NCI-H1436 treated with DMSO at 0.1 percent for 48 hours (cell line): ENCODE measurements at regions not wholly inside any gene's neighbourhood (a gene's known extent, or its start where the extent isn't known, plus 50 kb on each side); places are given as distances from the start of the nearest gene placed in this dataset.

Experiments used
- DNase-seq: peaks from one replicate; lab custom pipeline; 2025; lab: John Stamatoyannopoulos, UW

- DNase-seq: no peak
These were observed 221.5 kb upstream of the NDST4 start for GRCh38 chr4:115334736-115335411.

GRCh38 chr4:115332078-115332477 lies 218.7 kb upstream of the NDST4 start:
- DNase-seq: no peak

GRCh38 chr4:115331241-115331640 lies 217.8 kb upstream of the NDST4 start:
- no peak for DNase-seq

GRCh38 chr4:115325836-115326235 lies 212.4 kb upstream of the NDST4 start:
- no peak for DNase-seq

GRCh38 chr4:115323106-115323707 lies 209.8 kb upstream of the NDST4 start:
- peak; percentile 93 for DNase-seq

- DNase-seq: no peak
These were observed 201.8 kb upstream of the NDST4 start for GRCh38 chr4:115315182-115315581.

GRCh38 chr4:115310641-115311040 lies 197.2 kb upstream of the NDST4 start:
- no peak for DNase-seq

GRCh38 chr4:115294717-115295116 lies 181.3 kb upstream of the NDST4 start:
- DNase-seq: no peak

- no peak for DNase-seq
These were observed 179.7 kb upstream of the NDST4 start for GRCh38 chr4:115293093-115293462.

- DNase-seq: no peak
These were observed 179.1 kb upstream of the NDST4 start for GRCh38 chr4:115292320-115293092.

GRCh38 chr4:115287426-115287825 lies 174.0 kb upstream of the NDST4 start:
- no peak for DNase-seq

- DNase-seq: no peak
These were observed 165.9 kb upstream of the NDST4 start for GRCh38 chr4:115279330-115279729.

- no peak for DNase-seq
These were observed 165.4 kb upstream of the NDST4 start for GRCh38 chr4:115278830-115279229.

GRCh38 chr4:115275615-115276014 lies 162.2 kb upstream of the NDST4 start:
- no peak for DNase-seq

- DNase-seq: no peak
These were observed 161.1 kb upstream of the NDST4 start for GRCh38 chr4:115274545-115274944.

- DNase-seq: no peak
These were observed 159.2 kb upstream of the NDST4 start for GRCh38 chr4:115272594-115272993.

GRCh38 chr4:115272185-115272584 lies 158.8 kb upstream of the NDST4 start:
- no peak for DNase-seq

- DNase-seq: no peak
These were observed 146.8 kb upstream of the NDST4 start for GRCh38 chr4:115260195-115260594.

GRCh38 chr4:115259642-115260041 lies 146.2 kb upstream of the NDST4 start:
- DNase-seq: no peak

GRCh38 chr4:115249808-115250207 lies 136.4 kb upstream of the NDST4 start:
- DNase-seq: no peak

- DNase-seq: peak; percentile 5
These were observed 121.1 kb upstream of the NDST4 start for GRCh38 chr4:115234405-115235093.

- no peak for DNase-seq
These were observed 120.2 kb upstream of the NDST4 start for GRCh38 chr4:115233600-115233999.

GRCh38 chr4:115229873-115230272 lies 116.5 kb upstream of the NDST4 start:
- DNase-seq: no peak
